ENCODE measurements at regions not wholly inside any gene's neighbourhood (a gene's known extent, or its start where the extent isn't known, plus 50 kb on each side); places are given as distances from the start of the nearest gene placed in this dataset.

DNA sequence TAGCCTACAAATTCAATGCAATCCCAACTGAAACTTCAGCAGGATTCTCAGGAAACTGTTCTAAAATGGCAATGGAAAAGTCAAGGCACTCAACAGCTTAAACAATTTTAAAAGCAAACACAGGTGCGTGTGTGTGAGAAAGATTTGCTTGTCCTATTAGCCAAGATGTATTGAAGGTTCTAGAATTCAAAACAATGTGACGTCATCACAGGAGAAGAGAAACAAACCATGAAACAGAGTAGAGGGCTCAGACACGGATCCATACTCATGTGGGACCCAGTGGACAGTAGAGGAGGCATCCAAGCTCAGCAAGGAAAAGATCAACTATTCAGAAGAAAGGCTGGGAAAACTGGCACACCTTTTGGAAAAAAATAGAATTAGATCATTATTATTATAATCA, 152.8 kb upstream of the DHRS4 start:
- TF ChIP-seq, protein P1, sequence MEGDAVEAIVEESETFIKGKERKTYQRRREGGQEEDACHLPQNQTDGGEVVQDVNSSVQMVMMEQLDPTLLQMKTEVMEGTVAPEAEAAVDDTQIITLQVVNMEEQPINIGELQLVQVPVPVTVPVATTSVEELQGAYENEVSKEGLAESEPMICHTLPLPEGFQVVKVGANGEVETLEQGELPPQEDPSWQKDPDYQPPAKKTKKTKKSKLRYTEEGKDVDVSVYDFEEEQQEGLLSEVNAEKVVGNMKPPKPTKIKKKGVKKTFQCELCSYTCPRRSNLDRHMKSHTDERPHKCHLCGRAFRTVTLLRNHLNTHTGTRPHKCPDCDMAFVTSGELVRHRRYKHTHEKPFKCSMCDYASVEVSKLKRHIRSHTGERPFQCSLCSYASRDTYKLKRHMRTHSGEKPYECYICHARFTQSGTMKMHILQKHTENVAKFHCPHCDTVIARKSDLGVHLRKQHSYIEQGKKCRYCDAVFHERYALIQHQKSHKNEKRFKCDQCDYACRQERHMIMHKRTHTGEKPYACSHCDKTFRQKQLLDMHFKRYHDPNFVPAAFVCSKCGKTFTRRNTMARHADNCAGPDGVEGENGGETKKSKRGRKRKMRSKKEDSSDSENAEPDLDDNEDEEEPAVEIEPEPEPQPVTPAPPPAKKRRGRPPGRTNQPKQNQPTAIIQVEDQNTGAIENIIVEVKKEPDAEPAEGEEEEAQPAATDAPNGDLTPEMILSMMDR (IDR thresholded peaks at IDR 0.05): no peak
- TF ChIP-seq POLR2A (IDR thresholded peaks at IDR 0.05): no peak

All from heart left ventricle (tissue), 13 donors.